ENCODE measurements at regions not wholly inside any gene's neighbourhood (a gene's known extent, or its start where the extent isn't known, plus 50 kb on each side); places are given as distances from the start of the nearest gene placed in this dataset.

- no peak for ATAC-seq (ENCODE audit: low FRiP score in 2 of 2)
- 61 to 70% methylated on average over 7 of the region's 7 CpGs for WGBS, 2 donors
- Histone ChIP-seq H3K27ac (no peak overlapping the region), H3K4me1 (no peaks in the 10 kb centered on the region), H3K36me3 (no peaks in the 10 kb centered on the region), H3K4me3 (no peak overlapping the region), H3K9me3 (no peaks in the 10 kb centered on the region), H3K27me3 (no peaks in the 10 kb centered on the region)
- no peak for DNase-seq
- no peak for TF ChIP-seq POLR2A (IDR thresholded peaks at IDR 0.05)
- no peak for TF ChIP-seq POLR2AphosphoS5 (IDR thresholded peaks at IDR 0.05)
- TF ChIP-seq EP300 (IDR thresholded peaks at IDR 0.05), result no peak
- TF ChIP-seq CTCF (IDR thresholded peaks at IDR 0.05), result no peak
Observed at GRCh38 chr9:86660146-86660943, 287.0 kb downstream of the GAS1 start.

GRCh38 chr9:86659413-86660046 is 287.8 kb downstream of the GAS1 start:
- Histone ChIP-seq H3K4me3 (no peak overlapping the region), H3K4me1 (no peaks in the 10 kb centered on the region), H3K27ac (no peak overlapping the region), H3K27me3 (no peaks in the 10 kb centered on the region), H3K36me3 (no peaks in the 10 kb centered on the region), H3K9me3 (no peaks in the 10 kb centered on the region)
- 75 to 78% methylated on average over 3 of the region's 3 CpGs for WGBS, 2 donors
- TF ChIP-seq EP300 (IDR thresholded peaks at IDR 0.05) (no peak), POLR2AphosphoS5 (IDR thresholded peaks at IDR 0.05) (no peak), CTCF (IDR thresholded peaks at IDR 0.05) (no peak), POLR2A (IDR thresholded peaks at IDR 0.05) (no peak)
- DNase-seq, result no peak
- no peak for ATAC-seq (ENCODE audit: low FRiP score in 2 of 2)

GRCh38 chr9:86655147-86655546 is 292.2 kb downstream of the GAS1 start:
- no peak overlapping the region for H3K4me3 ChIP-seq
- H3K36me3 ChIP-seq, result no peaks in the 10 kb centered on the region
- ATAC-seq (ENCODE audit: low FRiP score in 2 of 2) (no peak), DNase-seq (no peak)
- no peak for TF ChIP-seq CTCF (IDR thresholded peaks at IDR 0.05)
- no peak for TF ChIP-seq EP300 (IDR thresholded peaks at IDR 0.05)
- no peak for TF ChIP-seq POLR2A (IDR thresholded peaks at IDR 0.05)
- TF ChIP-seq POLR2AphosphoS5 (IDR thresholded peaks at IDR 0.05), result no peak
- H3K9me3 ChIP-seq, result peaks cover 0 to 4% (median 0%) of the 10 kb centered on the region in 4 donors
- no peak overlapping the region for H3K27ac ChIP-seq
- no peaks in the 10 kb centered on the region for H3K27me3 ChIP-seq
- H3K4me1 ChIP-seq, result no peaks in the 10 kb centered on the region

- TF ChIP-seq POLR2AphosphoS5 (IDR thresholded peaks at IDR 0.05), result no peak
- no peak for TF ChIP-seq POLR2A (IDR thresholded peaks at IDR 0.05)
- TF ChIP-seq EP300 (IDR thresholded peaks at IDR 0.05), result no peak
- no peak for TF ChIP-seq CTCF (IDR thresholded peaks at IDR 0.05)
- ATAC-seq (ENCODE audit: low FRiP score in 2 of 2) (no peak), DNase-seq (no peak)
- 88 to 94% methylated on average over 3 of the region's 3 CpGs for WGBS, 2 donors
- no peaks in the 10 kb centered on the region for H3K4me1 ChIP-seq
- no peak overlapping the region for H3K27ac ChIP-seq
- no peaks in the 10 kb centered on the region for H3K36me3 ChIP-seq
- H3K4me3 ChIP-seq, result no peak overlapping the region
- H3K27me3 ChIP-seq, result no peaks in the 10 kb centered on the region
- H3K9me3 ChIP-seq, result peaks cover 0 to 4% (median 0%) of the 10 kb centered on the region in 4 donors
Observed at GRCh38 chr9:86653466-86653865, 293.8 kb downstream of the GAS1 start.
